Pons (tissue), 1 donor: ENCODE measurements at regions not wholly inside any gene's neighbourhood (a gene's known extent, or its start where the extent isn't known, plus 50 kb on each side); places are given as distances from the start of the nearest gene placed in this dataset.

Source experiments
- DNase-seq: peaks from one replicate; pipeline ENCODE4 v3.0.0-alpha.2; 2016; ENCODE audit warnings: low spot score

GRCh38 chr1:105830571-105831146 lies 1225.8 kb upstream of the PRMT6 start:
- no peak for DNase-seq

GRCh38 chr1:105838071-105838470 lies 1218.4 kb upstream of the PRMT6 start:
- no peak for DNase-seq

GRCh38 chr1:105865546-105865945 lies 1190.9 kb upstream of the PRMT6 start:
- no peak for DNase-seq

GRCh38 chr1:105872817-105873216 lies 1183.7 kb upstream of the PRMT6 start:
- peak; percentile 7 for DNase-seq

GRCh38 chr1:105874621-105875020 lies 1181.9 kb upstream of the PRMT6 start:
- DNase-seq, result no peak

- no peak for DNase-seq
Observed at GRCh38 chr1:105886309-105886708, 1170.2 kb upstream of the PRMT6 start.

- DNase-seq, result no peak
Observed at GRCh38 chr1:105891308-105891707, 1165.2 kb upstream of the PRMT6 start.

GRCh38 chr1:105894006-105894405 lies 1162.5 kb upstream of the PRMT6 start:
- DNase-seq, result no peak

- DNase-seq, result no peak
Observed at GRCh38 chr1:105909811-105910210, 1146.7 kb upstream of the PRMT6 start.

GRCh38 chr1:105914403-105914802 lies 1142.1 kb upstream of the PRMT6 start:
- no peak for DNase-seq

- no peak for DNase-seq
Observed at GRCh38 chr1:105934806-105935205, 1121.7 kb upstream of the PRMT6 start.

GRCh38 chr1:105964879-105965278 lies 1091.6 kb upstream of the PRMT6 start:
- no peak for DNase-seq

- no peak for DNase-seq
Observed at GRCh38 chr1:105997516-105997915, 1059.0 kb upstream of the PRMT6 start.

- peak; percentile 10 for DNase-seq
Observed at GRCh38 chr1:106022312-106022902, 1034.1 kb upstream of the PRMT6 start.

- no peak for DNase-seq
Observed at GRCh38 chr1:106027871-106028270, 1028.6 kb upstream of the PRMT6 start.

GRCh38 chr1:106037526-106037925 lies 1018.9 kb upstream of the PRMT6 start:
- no peak for DNase-seq

- DNase-seq, result no peak
Observed at GRCh38 chr1:106038260-106038659, 1018.2 kb upstream of the PRMT6 start.

GRCh38 chr1:106043971-106044370 lies 1012.5 kb upstream of the PRMT6 start:
- no peak for DNase-seq

GRCh38 chr1:106047210-106047609 lies 1009.3 kb upstream of the PRMT6 start:
- DNase-seq, result no peak

- no peak for DNase-seq
Observed at GRCh38 chr1:106049595-106049994, 1006.9 kb upstream of the PRMT6 start.

GRCh38 chr1:106055855-106056254 lies 1000.6 kb upstream of the PRMT6 start:
- peak; percentile 5 for DNase-seq

GRCh38 chr1:106061586-106062495 lies 994.6 kb upstream of the PRMT6 start:
- no peak for DNase-seq

- DNase-seq, result no peak
Observed at GRCh38 chr1:106063510-106063909, 993.0 kb upstream of the PRMT6 start.
